ENCODE measurements at regions not wholly inside any gene's neighbourhood (a gene's known extent, or its start where the extent isn't known, plus 50 kb on each side); places are given as distances from the start of the nearest gene placed in this dataset.

DNA sequence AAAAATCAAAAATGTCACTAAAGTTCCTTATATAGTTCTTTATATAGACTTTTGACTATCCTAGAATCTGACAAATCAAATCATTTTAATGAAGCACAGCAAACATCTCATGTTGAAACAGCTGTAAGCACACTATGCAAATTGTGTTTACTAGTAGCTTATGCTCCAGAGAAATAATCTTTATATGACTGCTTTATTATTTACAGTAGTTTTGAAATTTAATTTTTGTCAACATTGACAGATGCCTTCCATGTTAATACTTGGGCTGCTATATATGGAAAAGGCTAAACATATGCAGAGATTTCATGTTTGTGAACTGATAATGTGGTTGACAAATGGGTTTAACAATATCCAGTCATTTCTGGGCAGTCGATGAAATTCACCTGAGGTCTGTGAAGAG is 616.8 kb downstream of the TAFA4 start:
- intact Hi-C loops (cut with micrococcal nuclease) = no loop called here
- H3K9me3 Mint-ChIP-seq = peaks cover 0 to 17% (median 10%) of the 10 kb centered on the region in 8 donors
- Histone ChIP-seq H3K4me3 (ENCODE audit: low read length in 2 of 2) (no peak overlapping the region), H3K9me3 (ENCODE audit: control insufficient read depth in 1 of 2, low read length in 2 of 2) (no peaks in the 10 kb centered on the region), H3K4me1 (ENCODE audit: insufficient read depth, low read length) (no peaks in the 10 kb centered on the region), H3K36me3 (ENCODE audit: insufficient read depth, low read length) (no peaks in the 10 kb centered on the region), H3K27me3 (ENCODE audit: insufficient read depth, low read length) (no peaks in the 10 kb centered on the region), H3K27ac (ENCODE audit: low read depth, low read length) (no peak overlapping the region)
- no peaks in the 10 kb centered on the region for H3K27me3 Mint-ChIP-seq
- no peak overlapping the region for H3K4me3 Mint-ChIP-seq
- POLR2A ChIA-PET (ENCODE audit: partially characterized antibody) = no interaction called here
- H3K4me1 Mint-ChIP-seq = no peaks in the 10 kb centered on the region
- no peak for DNase-seq
- peaks cover 6 to 13% of the 10 kb centered on the region in 2 donors for H3K36me3 Mint-ChIP-seq
- H3K27ac Mint-ChIP-seq = no peak overlapping the region
- CTCF ChIA-PET (ENCODE audit: partially characterized antibody) = interaction anchor here (1.1 kb wide), 1 partner anchor 26 kb away, joined by 3 read pairs; no protein-coding TSS in a partner anchor

DNA sequence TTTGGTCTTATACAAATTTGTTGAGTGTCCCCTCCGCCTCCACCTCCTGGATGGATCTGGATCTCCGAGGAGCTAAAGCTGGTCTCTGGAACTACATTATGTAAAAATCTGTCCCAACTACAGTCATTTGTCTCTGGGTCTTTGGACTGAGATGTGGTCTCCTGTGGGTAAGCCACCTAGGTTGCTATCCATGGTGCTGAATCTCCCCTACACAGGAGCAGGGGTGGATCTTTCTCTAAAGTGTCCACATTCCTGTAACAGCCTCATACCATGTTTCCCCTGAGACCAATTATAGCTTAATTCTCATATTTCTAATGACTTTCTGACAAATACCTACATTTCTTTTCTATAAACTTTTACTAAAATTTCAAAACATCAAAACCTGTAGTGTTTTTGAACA is 625.8 kb downstream of the TAFA4 start:
- H3K27me3 Mint-ChIP-seq = no peaks in the 10 kb centered on the region
- CTCF ChIA-PET (ENCODE audit: partially characterized antibody) = interaction anchor here (1.9 kb wide), 1 partner anchor 1193 kb away, joined by 5 read pairs; no protein-coding TSS in a partner anchor
- H3K4me3 Mint-ChIP-seq = no peak overlapping the region
- H3K36me3 Mint-ChIP-seq = peaks cover 8 to 10% of the 10 kb centered on the region in 2 donors
- H3K9me3 Mint-ChIP-seq = peaks cover 0 to 14% (median 5%) of the 10 kb centered on the region in 8 donors
- H3K4me1 ChIP-seq (ENCODE audit: insufficient read depth, low read length) = no peaks in the 10 kb centered on the region
- no peaks in the 10 kb centered on the region for H3K36me3 ChIP-seq (ENCODE audit: insufficient read depth, low read length)
- DNase-seq = peak in 4 of 5 donors; percentile 6 to 24 (median 15)
- intact Hi-C loops (cut with micrococcal nuclease) = no loop called here
- H3K4me3 ChIP-seq (ENCODE audit: low read length in 2 of 2) = no peak overlapping the region
- H3K27ac Mint-ChIP-seq = no peak overlapping the region
- H3K4me1 Mint-ChIP-seq = no peaks in the 10 kb centered on the region
- POLR2A ChIA-PET (ENCODE audit: partially characterized antibody) = no interaction called here
- H3K9me3 ChIP-seq (ENCODE audit: control insufficient read depth in 1 of 2, low read length in 2 of 2) = no peaks in the 10 kb centered on the region
- H3K27ac ChIP-seq (ENCODE audit: low read depth, low read length) = no peak overlapping the region
- H3K27me3 ChIP-seq (ENCODE audit: insufficient read depth, low read length) = no peaks in the 10 kb centered on the region

DNA sequence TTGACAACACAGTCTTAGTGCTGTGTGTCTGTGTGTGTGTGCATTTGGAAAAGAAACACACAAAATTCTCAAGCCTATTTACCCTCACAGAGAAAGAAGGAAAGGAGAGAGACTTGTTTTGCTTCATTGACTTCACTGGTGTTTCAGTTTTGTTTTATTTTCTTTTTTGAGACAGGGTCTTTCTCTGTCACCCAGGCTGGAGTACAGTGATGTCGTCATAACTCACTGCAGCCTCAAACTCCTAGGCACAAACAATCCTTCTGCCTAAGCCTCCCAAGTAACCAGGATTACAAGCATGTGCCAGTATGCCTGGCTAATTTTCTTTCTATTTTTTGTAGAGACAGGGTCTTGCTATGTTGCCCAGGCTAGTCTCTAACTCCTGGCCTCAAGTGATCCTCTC is 636.9 kb downstream of the TAFA4 start:
- H3K4me1 Mint-ChIP-seq = peaks cover 0 to 2% (median 0%) of the 10 kb centered on the region in 4 donors
- H3K4me3 Mint-ChIP-seq = no peak overlapping the region
- no peak overlapping the region for H3K27ac Mint-ChIP-seq
- intact Hi-C loops (cut with micrococcal nuclease) = no loop called here
- no peak for DNase-seq
- peaks cover 1 to 8% (median 6%) of the 10 kb centered on the region in 8 donors for H3K9me3 Mint-ChIP-seq
- no peaks in the 10 kb centered on the region for H3K36me3 ChIP-seq (ENCODE audit: insufficient read depth, low read length)
- no peaks in the 10 kb centered on the region for H3K27me3 Mint-ChIP-seq
- no peaks in the 10 kb centered on the region for H3K4me1 ChIP-seq (ENCODE audit: insufficient read depth, low read length)
- no peak overlapping the region for H3K27ac ChIP-seq (ENCODE audit: low read depth, low read length)
- CTCF ChIA-PET (ENCODE audit: partially characterized antibody) = no interaction called here
- POLR2A ChIA-PET (ENCODE audit: partially characterized antibody) = no interaction called here
- H3K9me3 ChIP-seq (ENCODE audit: control insufficient read depth in 1 of 2, low read length in 2 of 2) = no peaks in the 10 kb centered on the region
- H3K4me3 ChIP-seq (ENCODE audit: low read length in 2 of 2) = no peak overlapping the region
- H3K27me3 ChIP-seq (ENCODE audit: insufficient read depth, low read length) = no peaks in the 10 kb centered on the region
- H3K36me3 Mint-ChIP-seq = peaks cover 13% of the 10 kb centered on the region in 2 donors

DNA sequence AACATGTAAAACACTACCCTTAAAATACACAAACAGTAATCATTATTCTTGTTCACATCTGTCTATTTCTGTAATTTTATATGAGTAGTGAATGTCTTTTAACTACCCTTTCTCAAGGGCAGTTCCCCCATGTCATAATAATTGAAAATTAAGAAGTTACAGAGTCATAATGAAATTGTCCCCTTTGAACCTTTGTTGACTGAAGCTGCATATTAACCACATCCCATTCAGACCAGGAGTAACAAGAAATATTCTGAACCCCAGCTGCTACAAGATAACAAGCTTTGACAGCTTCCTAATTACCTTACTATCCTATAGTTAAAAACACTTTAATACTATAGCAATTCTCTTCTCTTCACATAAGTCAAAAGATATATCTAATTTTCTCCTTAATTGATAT is 635.9 kb upstream of the SUCLG2 start:
- Histone ChIP-seq H3K27ac (ENCODE audit: low read depth, low read length) (no peak overlapping the region), H3K27me3 (ENCODE audit: insufficient read depth, low read length) (no peaks in the 10 kb centered on the region), H3K4me1 (ENCODE audit: insufficient read depth, low read length) (no peaks in the 10 kb centered on the region), H3K4me3 (ENCODE audit: low read length in 2 of 2) (no peak overlapping the region), H3K36me3 (ENCODE audit: insufficient read depth, low read length) (no peaks in the 10 kb centered on the region), H3K9me3 (ENCODE audit: control insufficient read depth in 1 of 2, low read length in 2 of 2) (no peaks in the 10 kb centered on the region)
- peaks cover 3% of the 10 kb centered on the region in 2 donors for H3K36me3 Mint-ChIP-seq
- H3K4me1 Mint-ChIP-seq = peaks cover 0 to 2% (median 0%) of the 10 kb centered on the region in 4 donors
- DNase-seq = no peak
- peaks cover 0 to 2% (median 0%) of the 10 kb centered on the region in 8 donors for H3K9me3 Mint-ChIP-seq
- ChIA-PET POLR2A (ENCODE audit: partially characterized antibody) (no interaction called here), CTCF (ENCODE audit: partially characterized antibody) (no interaction called here)
- no peak overlapping the region for H3K27ac Mint-ChIP-seq
- intact Hi-C loops (cut with micrococcal nuclease) = no loop called here
- H3K27me3 Mint-ChIP-seq = no peaks in the 10 kb centered on the region
- no peak overlapping the region for H3K4me3 Mint-ChIP-seq

DNA sequence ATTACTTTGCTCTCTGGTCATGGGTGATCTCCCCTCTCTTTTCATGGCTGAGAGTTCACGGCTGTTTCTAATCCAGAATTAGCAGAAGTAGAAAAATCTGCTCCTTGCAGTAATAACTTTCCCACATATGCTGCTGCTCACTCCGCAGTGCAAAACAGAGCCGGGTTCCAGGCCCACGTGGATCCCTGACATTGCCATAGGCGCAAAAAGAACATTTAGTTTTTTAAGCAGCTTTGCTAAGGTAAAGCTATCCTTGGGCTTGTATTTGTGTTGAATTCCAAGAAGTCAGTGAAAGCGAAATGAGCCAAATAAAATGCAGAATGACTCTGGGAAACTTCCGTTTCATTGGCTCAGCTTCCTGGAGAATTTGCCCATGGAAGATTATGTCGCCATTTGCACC is 633.7 kb upstream of the SUCLG2 start:
- intact Hi-C loops (cut with micrococcal nuclease) = no loop called here
- Histone ChIP-seq H3K4me1 (ENCODE audit: insufficient read depth, low read length) (no peaks in the 10 kb centered on the region), H3K9me3 (ENCODE audit: control insufficient read depth in 1 of 2, low read length in 2 of 2) (no peaks in the 10 kb centered on the region), H3K4me3 (ENCODE audit: low read length in 2 of 2) (no peak overlapping the region), H3K27me3 (ENCODE audit: insufficient read depth, low read length) (no peaks in the 10 kb centered on the region), H3K27ac (ENCODE audit: low read depth, low read length) (no peak overlapping the region), H3K36me3 (ENCODE audit: insufficient read depth, low read length) (no peaks in the 10 kb centered on the region)
- Mint-ChIP-seq H3K27me3 (no peaks in the 10 kb centered on the region), H3K36me3 (no peaks in the 10 kb centered on the region), H3K4me1 (peaks cover 0 to 2% (median 0%) of the 10 kb centered on the region in 4 donors), H3K4me3 (no peak overlapping the region), H3K9me3 (peaks cover 0 to 1% (median 0%) of the 10 kb centered on the region in 8 donors), H3K27ac (no peak overlapping the region)
- ChIA-PET CTCF (ENCODE audit: partially characterized antibody) (no interaction called here), POLR2A (ENCODE audit: partially characterized antibody) (no interaction called here)
- DNase-seq = no peak

DNA sequence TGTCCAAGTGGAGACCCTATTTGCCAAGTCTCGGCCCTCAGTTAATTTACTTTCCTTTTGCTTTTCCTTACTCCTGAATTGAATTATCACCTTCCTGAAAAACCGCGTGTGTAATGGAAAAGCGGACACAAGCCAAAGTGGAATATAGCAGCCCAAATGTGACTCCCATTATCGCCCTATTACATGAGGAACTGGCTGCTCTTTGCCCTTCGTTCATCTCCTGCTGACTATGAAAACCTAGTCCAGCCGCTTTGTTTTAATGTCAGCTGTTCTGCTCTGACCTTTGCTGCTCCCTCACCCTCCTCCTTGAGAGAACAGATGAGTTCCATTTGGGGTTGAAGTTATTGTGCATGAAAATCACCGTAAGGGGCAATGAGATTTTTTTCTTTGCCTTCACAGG is 632.7 kb upstream of the SUCLG2 start:
- H3K4me3 ChIP-seq (ENCODE audit: low read length in 2 of 2) = no peak overlapping the region
- no peaks in the 10 kb centered on the region for H3K36me3 ChIP-seq (ENCODE audit: insufficient read depth, low read length)
- ChIA-PET POLR2A (ENCODE audit: partially characterized antibody) (no interaction called here), CTCF (ENCODE audit: partially characterized antibody) (no interaction called here)
- H3K9me3 ChIP-seq (ENCODE audit: control insufficient read depth in 1 of 2, low read length in 2 of 2) = no peaks in the 10 kb centered on the region
- intact Hi-C loops (cut with micrococcal nuclease) = no loop called here
- no peak overlapping the region for H3K4me3 Mint-ChIP-seq
- H3K27me3 ChIP-seq (ENCODE audit: insufficient read depth, low read length) = no peaks in the 10 kb centered on the region
- peaks cover 0 to 2% (median 0%) of the 10 kb centered on the region in 4 donors for H3K4me1 Mint-ChIP-seq
- H3K4me1 ChIP-seq (ENCODE audit: insufficient read depth, low read length) = no peaks in the 10 kb centered on the region
- no peak overlapping the region for H3K27ac ChIP-seq (ENCODE audit: low read depth, low read length)
- peaks cover 0 to 2% (median 0%) of the 10 kb centered on the region in 8 donors for H3K9me3 Mint-ChIP-seq
- H3K27me3 Mint-ChIP-seq = no peaks in the 10 kb centered on the region
- no peak for DNase-seq
- peak overlapping the region in 1 of 7 donors; percentile 36 for H3K27ac Mint-ChIP-seq
- peaks cover 0 to 2% of the 10 kb centered on the region in 2 donors for H3K36me3 Mint-ChIP-seq

DNA sequence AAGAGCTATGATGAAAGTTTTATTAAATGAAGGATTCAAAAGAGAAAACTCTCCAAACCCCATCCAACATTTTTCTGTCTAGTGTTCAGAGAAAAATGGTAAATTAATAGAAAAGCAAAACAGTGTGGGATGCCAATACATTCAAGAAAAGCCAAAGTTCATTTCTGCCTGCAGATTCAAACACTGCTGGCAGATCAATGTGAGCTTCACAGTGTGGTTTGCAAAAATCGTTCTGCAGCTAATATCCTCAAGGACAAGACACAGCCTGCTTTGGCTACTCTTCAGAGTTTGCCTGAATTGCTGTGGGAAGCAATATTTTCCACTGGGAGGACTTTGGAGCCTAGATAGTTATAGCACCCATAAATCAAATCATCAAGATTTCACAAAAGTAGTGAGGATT is 619.9 kb upstream of the SUCLG2 start:
- Mint-ChIP-seq H3K4me3 (no peak overlapping the region), H3K27me3 (no peaks in the 10 kb centered on the region), H3K4me1 (no peaks in the 10 kb centered on the region), H3K9me3 (no peaks in the 10 kb centered on the region), H3K36me3 (peaks cover 6 to 12% of the 10 kb centered on the region in 2 donors), H3K27ac (no peak overlapping the region)
- Histone ChIP-seq H3K4me3 (ENCODE audit: low read length in 2 of 2) (no peak overlapping the region), H3K4me1 (ENCODE audit: insufficient read depth, low read length) (no peaks in the 10 kb centered on the region), H3K27ac (ENCODE audit: low read depth, low read length) (no peak overlapping the region), H3K9me3 (ENCODE audit: control insufficient read depth in 1 of 2, low read length in 2 of 2) (no peaks in the 10 kb centered on the region), H3K36me3 (ENCODE audit: insufficient read depth, low read length) (no peaks in the 10 kb centered on the region), H3K27me3 (ENCODE audit: insufficient read depth, low read length) (no peaks in the 10 kb centered on the region)
- intact Hi-C loops (cut with micrococcal nuclease) = no loop called here
- ChIA-PET POLR2A (ENCODE audit: partially characterized antibody) (no interaction called here), CTCF (ENCODE audit: partially characterized antibody) (no interaction called here)
- no peak for DNase-seq

DNA sequence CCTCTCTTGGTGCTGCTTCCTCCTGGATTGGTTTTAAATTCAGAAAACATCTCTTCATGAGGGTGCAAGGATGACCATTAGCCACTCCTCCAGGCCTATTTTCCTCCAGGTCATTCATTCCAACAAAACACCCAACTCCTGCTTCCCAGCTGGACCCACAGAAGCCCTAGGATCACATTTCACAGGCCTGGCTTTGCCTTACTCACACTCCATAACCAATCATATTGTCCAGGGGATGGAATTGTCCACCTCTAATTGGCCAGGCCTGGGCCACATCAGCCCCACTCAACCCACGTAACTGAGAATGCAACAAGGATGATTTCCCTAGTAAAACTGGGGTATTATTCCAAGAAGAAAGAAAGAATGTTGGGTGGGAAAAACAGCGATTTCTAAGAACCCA is 616.7 kb upstream of the SUCLG2 start:
- Mint-ChIP-seq H3K27ac (no peak overlapping the region), H3K4me3 (no peak overlapping the region), H3K27me3 (no peaks in the 10 kb centered on the region), H3K9me3 (no peaks in the 10 kb centered on the region), H3K4me1 (peaks cover 0 to 1% (median 0%) of the 10 kb centered on the region in 4 donors), H3K36me3 (peaks cover 4 to 13% of the 10 kb centered on the region in 2 donors)
- Histone ChIP-seq H3K4me3 (ENCODE audit: low read length in 2 of 2) (no peak overlapping the region), H3K27me3 (ENCODE audit: insufficient read depth, low read length) (no peaks in the 10 kb centered on the region), H3K9me3 (ENCODE audit: control insufficient read depth in 1 of 2, low read length in 2 of 2) (no peaks in the 10 kb centered on the region), H3K27ac (ENCODE audit: low read depth, low read length) (no peak overlapping the region), H3K36me3 (ENCODE audit: insufficient read depth, low read length) (no peaks in the 10 kb centered on the region), H3K4me1 (ENCODE audit: insufficient read depth, low read length) (no peaks in the 10 kb centered on the region)
- POLR2A ChIA-PET (ENCODE audit: partially characterized antibody) = no interaction called here
- DNase-seq = no peak
- intact Hi-C loops (cut with micrococcal nuclease) = no loop called here
- CTCF ChIA-PET (ENCODE audit: partially characterized antibody) = no interaction called here

Measured in CD4-positive, alpha-beta memory T cell (primary cell).